Esophagus (tissue), 2 donors: ENCODE measurements at regions not wholly inside any gene's neighbourhood (a gene's known extent, or its start where the extent isn't known, plus 50 kb on each side); places are given as distances from the start of the nearest gene placed in this dataset.
"Not testable (repeated sequence)": the region's sequence is repeated elsewhere in the genome, so short reads cannot be mapped to it uniquely, and the experiment has no call there.

ENCODE experiments used
- H3K27ac ChIP-seq, 2 donors: one replicate each; pipeline ENCODE4 v1.5.1; 2013; ENCODE audit warnings: low read depth in 2 of 2, mild to moderate bottlenecking in 2 of 2, inconsistent platforms in 1 of 2, low read length in 1 of 2, moderate library complexity in 1 of 2
- H3K27me3 ChIP-seq, 2 donors: one replicate each; pipeline ENCODE4 v1.6.1; 2013; ENCODE audit warnings: low read length in 2 of 2, control low read depth in 1 of 2, mild to moderate bottlenecking in 1 of 2; ENCODE audit not compliant: insufficient read depth in 2 of 2, control insufficient read depth in 1 of 2
- H3K36me3 ChIP-seq, 2 donors: one replicate each; pipeline ENCODE4 v1.6.1; 2013; ENCODE audit warnings: low read length in 1 of 2; ENCODE audit not compliant: control insufficient read depth in 2 of 2, insufficient read depth in 2 of 2
- H3K4me1 ChIP-seq, 2 donors: one replicate each; pipeline ENCODE4 v1.6.1; 2013; ENCODE audit warnings: low read length in 1 of 2; ENCODE audit not compliant: control insufficient read depth in 2 of 2, insufficient read depth in 2 of 2
- H3K4me3 ChIP-seq, 2 donors: one replicate each; pipeline ENCODE4 v1.5.1; 2013; ENCODE audit warnings: low read length in 2 of 2, mild to moderate bottlenecking in 2 of 2, low read depth in 1 of 2, moderate library complexity in 1 of 2
- H3K9me3 ChIP-seq, 2 donors: one replicate each; pipeline ENCODE4 v1.6.1; 2013; ENCODE audit warnings: mild to moderate bottlenecking in 2 of 2, low read depth in 1 of 2, low read length in 1 of 2, moderate library complexity in 1 of 2; ENCODE audit not compliant: control insufficient read depth in 2 of 2, insufficient read depth in 1 of 2
- WGBS, 2 donors: extraction: QIAGEN DNeasy Blood & Tissue Kit; methylation state at CpG; one replicate each; pipeline ENCODE4 v1.1.7; 2013; 5-methylcytosine and 5-hydroxymethylcytosine counted together
- donor health status: healthy with polysubstance abuse.
- donor health status: Bipolar disorder and iron deficiency.

DNA sequence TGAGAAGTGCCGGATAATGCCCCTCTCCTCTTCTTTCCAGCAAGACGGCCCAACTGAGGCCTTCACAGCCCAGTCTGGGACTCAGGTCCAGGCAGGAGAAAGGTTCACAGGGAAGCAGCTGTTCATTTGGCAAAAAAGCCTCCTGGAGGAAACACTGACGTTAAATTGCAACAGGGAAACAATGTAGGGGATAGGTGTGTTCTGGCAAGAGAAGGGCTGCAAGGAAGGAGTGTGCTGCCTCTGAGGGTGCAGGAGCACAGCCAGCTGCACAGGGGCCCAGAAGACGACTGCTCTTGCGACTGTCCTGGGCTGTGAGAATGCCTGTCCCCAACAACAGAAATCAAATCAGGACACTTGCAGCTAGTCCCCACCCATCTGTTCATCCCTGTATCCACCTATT, 70.6 kb upstream of the PMEPA1 start:
- WGBS, 2 donors: 85% methylated on average over 5 of the region's 5 CpGs
- Histone ChIP-seq H3K27ac (no peak overlapping the region), H3K9me3 (no peaks in the 10 kb centered on the region), H3K4me1 (no peaks in the 10 kb centered on the region), H3K27me3 (no peaks in the 10 kb centered on the region), H3K36me3 (no peaks in the 10 kb centered on the region), H3K4me3 (no peak overlapping the region)

DNA sequence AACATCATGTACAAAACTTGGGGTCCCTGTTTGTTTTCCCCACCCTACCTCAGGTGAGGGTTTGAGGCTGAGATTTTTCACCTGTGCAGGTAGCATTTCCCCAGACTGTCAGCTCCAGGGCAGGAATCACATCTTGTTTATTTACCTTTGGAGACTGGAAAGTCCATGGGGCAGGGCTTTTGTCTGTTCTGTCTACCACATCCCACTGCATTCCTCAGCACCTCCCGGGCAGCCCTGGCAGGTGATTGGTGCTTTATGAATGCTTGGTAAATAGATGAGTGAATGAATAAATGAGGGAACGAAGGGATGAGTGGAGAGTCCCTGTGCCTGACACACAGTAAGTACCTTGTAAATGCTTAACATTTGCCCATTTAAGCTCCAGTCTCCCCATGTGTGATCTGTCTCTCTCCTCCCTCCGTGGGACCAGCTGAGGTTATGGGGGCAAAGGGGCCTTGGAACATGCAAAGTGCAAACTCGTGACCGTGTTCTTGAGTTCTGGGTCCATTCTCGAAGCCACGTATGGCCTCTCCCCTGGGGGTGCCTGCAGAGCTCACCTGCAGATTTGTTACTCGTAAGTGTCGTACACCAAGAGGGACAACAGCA, 69.7 kb upstream of the PMEPA1 start:
- H3K27me3 ChIP-seq: no peaks in the 10 kb centered on the region
- no peak overlapping the region for H3K27ac ChIP-seq
- H3K9me3 ChIP-seq: peaks cover 0 to 2% of the 10 kb centered on the region in 2 donors
- H3K4me3 ChIP-seq: no peak overlapping the region
- no peaks in the 10 kb centered on the region for H3K4me1 ChIP-seq
- no peaks in the 10 kb centered on the region for H3K36me3 ChIP-seq
- 72 to 79% methylated on average over 9 of the region's 9 CpGs for WGBS, 2 donors

DNA sequence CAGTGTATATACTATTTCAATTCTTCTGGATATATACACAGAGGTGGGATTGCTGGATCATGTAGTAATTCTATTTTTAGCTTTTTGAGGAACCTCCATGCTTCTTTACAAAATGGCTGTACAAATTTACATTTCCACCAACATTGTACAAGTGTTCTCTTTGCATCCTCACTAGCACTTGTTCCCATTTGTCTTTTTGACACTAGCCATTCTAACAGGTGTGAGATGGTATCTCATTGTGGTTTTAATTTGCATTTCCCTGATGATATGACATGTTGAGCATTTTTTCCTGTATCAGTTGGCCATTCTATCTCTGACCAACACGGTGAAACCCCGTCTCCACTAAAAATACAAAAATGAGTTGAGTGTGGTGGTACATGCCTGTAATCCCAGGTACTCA, 68.1 kb upstream of the PMEPA1 start:
- H3K27ac ChIP-seq: no peak overlapping the region
- H3K36me3 ChIP-seq: no peaks in the 10 kb centered on the region
- H3K27me3 ChIP-seq: no peaks in the 10 kb centered on the region
- H3K4me1 ChIP-seq: no peaks in the 10 kb centered on the region
- no peak overlapping the region for H3K4me3 ChIP-seq
- 85 to 89% methylated on average over 2 of the region's 2 CpGs for WGBS, 2 donors
- peaks cover 0 to 2% of the 10 kb centered on the region in 2 donors for H3K9me3 ChIP-seq

DNA sequence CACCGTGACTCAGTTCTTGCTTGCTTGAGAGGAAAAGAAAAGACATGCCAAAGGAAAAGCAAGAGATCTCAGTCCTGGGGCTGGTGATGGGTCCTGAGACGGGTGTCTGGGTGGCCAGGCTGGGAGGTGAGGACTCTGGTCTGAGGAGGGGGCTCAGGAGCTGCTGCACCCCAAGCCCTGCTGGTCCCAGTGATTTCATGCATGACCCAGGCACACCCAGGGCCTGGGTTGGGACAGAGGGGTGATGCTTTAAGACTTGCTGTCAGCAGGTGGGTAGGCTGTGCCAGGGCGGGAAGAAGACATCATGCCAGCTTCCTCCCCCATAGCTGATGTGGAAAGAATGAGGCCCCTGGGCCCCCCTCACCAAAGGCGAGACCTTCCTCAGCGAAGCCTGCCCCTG, 65.1 kb upstream of the PMEPA1 start:
- WGBS, 2 donors: 90% methylated on average over 5 of the region's 5 CpGs
- peaks cover 0 to 2% of the 10 kb centered on the region in 2 donors for H3K9me3 ChIP-seq

DNA sequence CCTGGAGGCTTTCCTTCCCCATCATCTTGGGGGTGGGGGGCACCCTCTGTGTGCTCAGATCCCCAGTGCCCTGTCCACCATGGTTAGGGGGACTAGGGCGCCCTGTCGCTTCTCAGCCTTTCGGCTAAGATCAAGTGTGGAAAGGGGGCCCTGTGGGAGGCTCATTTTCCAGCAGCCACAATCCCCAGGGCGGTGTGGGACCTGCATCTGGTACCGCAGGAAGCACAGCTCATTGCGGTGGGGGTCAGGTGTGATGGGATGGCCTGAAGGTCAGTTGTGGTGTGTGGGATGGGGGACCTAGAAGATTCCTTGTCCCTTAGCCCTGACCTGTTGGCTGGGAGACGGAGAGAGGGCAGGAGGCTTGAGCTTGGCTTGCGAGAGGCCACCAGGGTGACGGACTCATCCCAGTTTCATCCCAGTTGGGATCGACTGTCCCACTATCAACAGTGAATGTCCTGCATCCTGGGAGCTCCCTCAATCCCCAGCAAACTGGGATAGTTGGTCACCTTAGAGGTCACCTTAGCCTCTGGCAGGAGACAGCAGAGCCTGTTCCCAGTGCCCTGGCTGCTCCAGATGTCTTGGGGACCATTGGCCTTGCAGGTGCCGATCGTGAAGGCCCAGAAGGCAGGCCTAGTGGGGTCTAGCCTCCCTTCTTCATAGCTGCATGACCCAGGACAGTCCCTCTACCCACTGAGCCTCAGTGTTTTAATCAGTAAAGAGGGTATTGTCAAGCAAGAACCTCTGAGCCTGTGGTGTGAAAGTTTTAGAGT, 64.5 kb upstream of the PMEPA1 start:
- H3K36me3 ChIP-seq: no peaks in the 10 kb centered on the region
- no peaks in the 10 kb centered on the region for H3K4me1 ChIP-seq
- no peaks in the 10 kb centered on the region for H3K27me3 ChIP-seq
- peaks cover 0 to 2% of the 10 kb centered on the region in 2 donors for H3K9me3 ChIP-seq
- H3K4me3 ChIP-seq: no peak overlapping the region
- H3K27ac ChIP-seq: no peak overlapping the region
- 88 to 95% methylated on average over 12 of the region's 12 CpGs for WGBS, 2 donors

More for the DNA sequence above, 65.1 kb upstream of the PMEPA1 start:
- Histone ChIP-seq H3K27ac (no peak overlapping the region), H3K27me3 (no peaks in the 10 kb centered on the region), H3K36me3 (no peaks in the 10 kb centered on the region), H3K4me3 (no peak overlapping the region), H3K4me1 (no peaks in the 10 kb centered on the region)

DNA sequence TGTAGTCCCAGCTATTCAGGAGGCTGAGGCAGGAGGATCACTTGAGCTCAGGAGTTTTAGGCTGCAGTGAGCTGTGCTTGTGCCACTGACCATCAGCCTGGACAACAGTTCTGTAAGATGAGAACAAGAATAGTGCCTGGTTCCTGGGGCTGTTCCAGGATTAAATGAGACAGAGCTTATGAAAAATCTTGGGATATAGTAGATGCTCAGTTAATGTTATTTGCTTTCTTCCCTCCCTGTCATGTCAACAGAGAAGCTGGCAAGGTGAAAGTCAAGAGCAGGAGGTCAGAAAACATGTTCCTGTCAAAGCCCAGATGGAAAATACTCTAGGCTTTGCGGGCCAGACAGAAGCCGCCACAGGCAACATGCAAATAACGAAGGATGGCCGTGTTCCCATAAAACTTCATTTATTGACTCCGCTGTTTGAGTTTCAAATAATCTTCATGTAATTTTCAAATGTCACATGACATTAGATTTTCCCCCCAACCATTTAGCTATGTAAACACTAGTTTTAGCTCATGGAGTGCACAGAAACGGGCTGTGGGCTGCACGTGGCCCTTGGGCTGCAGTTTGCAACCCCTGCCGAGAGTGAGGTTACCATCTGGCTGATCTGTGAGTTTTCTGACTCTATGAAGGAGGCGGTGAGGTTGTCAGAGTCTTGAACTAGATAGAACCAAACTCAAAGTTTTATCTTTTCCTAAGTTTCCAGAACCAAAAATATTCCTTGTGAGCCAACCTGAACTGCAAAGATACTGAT, 63.4 kb upstream of the PMEPA1 start:
- H3K4me3 ChIP-seq: no peak overlapping the region
- no peak overlapping the region for H3K27ac ChIP-seq
- no peaks in the 10 kb centered on the region for H3K4me1 ChIP-seq
- H3K27me3 ChIP-seq: no peaks in the 10 kb centered on the region
- 79 to 82% methylated on average over 9 of the region's 9 CpGs for WGBS, 2 donors
- H3K36me3 ChIP-seq: no peaks in the 10 kb centered on the region
- peaks cover 0 to 2% of the 10 kb centered on the region in 2 donors for H3K9me3 ChIP-seq

DNA sequence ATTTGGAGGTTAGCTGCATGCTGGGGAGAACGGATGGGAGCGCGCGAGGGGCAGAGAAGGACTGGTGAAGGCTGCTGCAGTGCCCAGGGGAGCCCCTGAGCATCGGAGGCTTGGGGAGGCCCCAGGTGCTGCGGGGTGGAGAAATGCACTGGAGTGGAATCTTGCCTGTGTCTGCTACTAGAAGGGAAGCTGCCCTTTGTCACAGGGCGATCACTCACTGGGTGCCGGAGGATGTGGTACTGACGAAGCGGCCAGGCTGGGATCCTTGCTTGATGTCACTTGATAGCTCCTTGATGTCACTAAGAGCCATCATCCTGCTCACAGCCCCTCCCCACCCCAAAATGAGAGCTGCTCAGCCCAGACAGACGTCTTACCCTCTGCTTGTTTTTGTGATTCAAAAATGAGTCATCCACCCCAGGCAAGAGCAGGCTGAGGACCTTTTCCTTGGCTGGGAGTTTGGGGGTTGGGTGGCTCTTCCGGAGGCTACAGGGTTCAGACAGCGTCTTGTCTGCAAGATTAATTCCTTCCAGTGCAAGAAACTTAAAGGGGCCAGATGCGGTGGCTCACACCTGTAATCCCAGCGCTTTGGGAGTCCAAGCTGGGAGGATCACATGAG, 62.6 kb upstream of the PMEPA1 start:
- no peak overlapping the region for H3K4me3 ChIP-seq
- no peaks in the 10 kb centered on the region for H3K27me3 ChIP-seq
- no peaks in the 10 kb centered on the region for H3K4me1 ChIP-seq
- no peak overlapping the region for H3K27ac ChIP-seq
- peaks cover 0 to 2% of the 10 kb centered on the region in 2 donors for H3K9me3 ChIP-seq
- no peaks in the 10 kb centered on the region for H3K36me3 ChIP-seq
- 51 to 58% methylated on average over 15 of the region's 15 CpGs for WGBS, 2 donors

DNA sequence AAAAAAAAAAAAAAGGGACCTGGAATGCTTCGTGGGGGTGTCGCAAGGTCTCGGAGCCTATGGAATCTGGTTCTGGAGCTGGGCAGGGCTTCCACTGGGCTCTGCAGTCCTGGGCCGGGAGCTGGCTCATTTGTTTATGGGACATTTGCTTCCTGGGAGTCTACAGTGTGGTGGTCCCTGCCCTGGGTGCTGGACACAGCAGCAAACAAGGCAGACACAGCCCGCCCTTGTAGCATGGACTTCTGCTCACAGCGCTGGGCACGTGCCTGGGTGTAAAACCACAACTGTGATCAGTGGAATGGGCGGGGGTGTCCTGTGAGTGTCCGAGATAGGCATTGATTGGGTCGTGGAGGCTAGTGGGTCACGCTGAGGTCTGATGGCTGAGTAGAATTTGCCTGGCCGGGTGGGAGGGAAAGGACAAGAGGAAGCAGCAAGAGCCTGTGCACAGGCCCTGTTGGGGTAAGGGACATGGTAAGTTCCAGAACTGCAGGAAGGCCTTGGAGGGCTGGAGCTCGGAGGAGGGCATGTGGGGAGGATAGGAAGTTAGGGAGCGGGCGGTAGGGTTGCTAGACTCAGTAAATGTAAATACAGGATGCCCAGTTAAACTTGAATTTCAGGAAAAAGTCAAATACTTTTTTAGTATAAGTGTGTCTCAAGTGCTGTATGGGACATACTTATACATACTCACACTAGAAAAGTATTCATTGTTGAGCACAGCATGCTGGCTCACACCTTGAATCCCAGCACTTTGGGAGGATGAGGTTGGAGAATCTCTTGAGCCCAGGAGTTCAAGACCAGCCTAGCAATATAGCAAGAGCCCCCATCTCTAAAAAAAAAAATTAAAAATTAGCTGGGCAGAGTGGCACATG, 61.3 kb upstream of the PMEPA1 start:
- no peaks in the 10 kb centered on the region for H3K4me1 ChIP-seq
- H3K36me3 ChIP-seq: no peaks in the 10 kb centered on the region
- H3K27ac ChIP-seq: no peak overlapping the region
- 81 to 86% methylated on average over 15 of the region's 15 CpGs for WGBS, 2 donors
- H3K4me3 ChIP-seq: no peak overlapping the region
- no peaks in the 10 kb centered on the region for H3K27me3 ChIP-seq
- peaks cover 0 to 2% of the 10 kb centered on the region in 2 donors for H3K9me3 ChIP-seq

DNA sequence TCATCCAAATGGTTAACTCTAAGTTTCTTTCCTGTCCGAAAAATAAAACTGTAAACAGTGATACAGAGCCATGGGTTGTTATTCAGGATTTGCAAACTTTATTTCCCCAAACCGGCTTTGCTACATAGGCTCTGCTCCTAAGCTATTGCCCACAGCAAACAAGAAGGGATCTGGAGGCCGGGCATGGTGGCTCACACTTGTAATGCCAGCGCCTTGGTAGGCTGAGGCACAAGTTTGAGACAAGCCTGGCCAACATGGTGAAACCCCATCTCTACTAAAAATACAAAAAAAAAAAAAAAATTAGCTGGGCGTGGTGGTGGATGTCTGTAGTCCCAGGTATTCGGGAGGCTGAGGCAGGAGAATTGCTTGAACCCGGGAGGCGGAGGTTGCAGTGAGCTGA, 60.6 kb upstream of the PMEPA1 start:
- H3K9me3 ChIP-seq, H3K36me3 ChIP-seq, H3K4me3 ChIP-seq, H3K27me3 ChIP-seq, H3K27ac ChIP-seq, H3K4me1 ChIP-seq: not testable (repeated sequence)
- WGBS, 2 donors: 87% methylated on average over 8 of the region's 8 CpGs
